ENCODE measurements at regions not wholly inside any gene's neighbourhood (a gene's known extent, or its start where the extent isn't known, plus 50 kb on each side); places are given as distances from the start of the nearest gene placed in this dataset.

DNA sequence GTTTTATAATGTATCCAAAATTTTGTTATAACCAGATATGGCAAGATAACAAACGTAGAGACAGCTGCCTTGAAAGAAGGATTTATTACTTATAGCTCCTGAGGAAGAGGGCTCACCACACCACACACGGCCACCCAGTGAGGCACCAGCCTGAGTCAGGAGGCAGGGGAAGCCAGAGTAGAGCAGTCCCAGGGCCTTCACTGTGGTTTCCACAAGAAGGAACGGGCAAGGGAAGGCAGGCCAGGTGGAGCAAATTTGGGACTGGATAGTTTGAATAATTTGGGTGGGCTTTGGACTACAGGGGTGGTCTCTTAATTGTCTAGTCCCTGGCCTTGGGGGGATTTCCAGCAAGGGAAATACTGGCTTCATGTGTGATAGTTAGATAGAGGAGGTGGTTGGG, 72.5 kb downstream of the RRAGC start:
- H3K4me1 ChIP-seq (ENCODE audit: insufficient read depth, low read length, poor library complexity, severe bottlenecking), result no peaks in the 10 kb centered on the region
- ChIA-PET POLR2A (no interaction called here), CTCF (ENCODE audit: unreplicated experiment) (no interaction called here)
- intact Hi-C loops (cut with micrococcal nuclease; ENCODE audit: unreplicated experiment), result no loop called here
- DNase-seq (ENCODE audit: low spot score), result no peak
- no peak overlapping the region for H3K4me3 ChIP-seq (ENCODE audit: low read depth, low read length, poor library complexity, severe bottlenecking)
- no peaks in the 10 kb centered on the region for H3K9me3 ChIP-seq (ENCODE audit: low read length)
- H3K79me2 ChIP-seq (ENCODE audit: insufficient read depth, low read depth, low read length), result no peaks in the 10 kb centered on the region
- TF ChIP-seq, protein P1, sequence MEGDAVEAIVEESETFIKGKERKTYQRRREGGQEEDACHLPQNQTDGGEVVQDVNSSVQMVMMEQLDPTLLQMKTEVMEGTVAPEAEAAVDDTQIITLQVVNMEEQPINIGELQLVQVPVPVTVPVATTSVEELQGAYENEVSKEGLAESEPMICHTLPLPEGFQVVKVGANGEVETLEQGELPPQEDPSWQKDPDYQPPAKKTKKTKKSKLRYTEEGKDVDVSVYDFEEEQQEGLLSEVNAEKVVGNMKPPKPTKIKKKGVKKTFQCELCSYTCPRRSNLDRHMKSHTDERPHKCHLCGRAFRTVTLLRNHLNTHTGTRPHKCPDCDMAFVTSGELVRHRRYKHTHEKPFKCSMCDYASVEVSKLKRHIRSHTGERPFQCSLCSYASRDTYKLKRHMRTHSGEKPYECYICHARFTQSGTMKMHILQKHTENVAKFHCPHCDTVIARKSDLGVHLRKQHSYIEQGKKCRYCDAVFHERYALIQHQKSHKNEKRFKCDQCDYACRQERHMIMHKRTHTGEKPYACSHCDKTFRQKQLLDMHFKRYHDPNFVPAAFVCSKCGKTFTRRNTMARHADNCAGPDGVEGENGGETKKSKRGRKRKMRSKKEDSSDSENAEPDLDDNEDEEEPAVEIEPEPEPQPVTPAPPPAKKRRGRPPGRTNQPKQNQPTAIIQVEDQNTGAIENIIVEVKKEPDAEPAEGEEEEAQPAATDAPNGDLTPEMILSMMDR (conservative IDR thresholded peaks at IDR 0.05; ENCODE audit: low read length), result no peak
- no peak for TF ChIP-seq EZH2phosphoT487 (IDR thresholded peaks at IDR 0.05; ENCODE audit: borderline replicate concordance, low read depth, low read length)
- H3K9me2 ChIP-seq (ENCODE audit: insufficient read depth, low read length), result no peaks in the 10 kb centered on the region
- H3K4me2 ChIP-seq (ENCODE audit: low read length), result no peak overlapping the region
- no peak overlapping the region for H3K27ac ChIP-seq (ENCODE audit: low read depth, low read length, poor library complexity, severe bottlenecking)
- BruUV-seq (replicated peaks), result no TSS peak
- no peaks in the 10 kb centered on the region for H3K36me3 ChIP-seq (ENCODE audit: insufficient read depth, low read length)
- H2AFZ ChIP-seq (ENCODE audit: low read length), result no peak overlapping the region
- H4K20me1 ChIP-seq (ENCODE audit: insufficient read depth, low read length), result no peaks in the 10 kb centered on the region

DNA sequence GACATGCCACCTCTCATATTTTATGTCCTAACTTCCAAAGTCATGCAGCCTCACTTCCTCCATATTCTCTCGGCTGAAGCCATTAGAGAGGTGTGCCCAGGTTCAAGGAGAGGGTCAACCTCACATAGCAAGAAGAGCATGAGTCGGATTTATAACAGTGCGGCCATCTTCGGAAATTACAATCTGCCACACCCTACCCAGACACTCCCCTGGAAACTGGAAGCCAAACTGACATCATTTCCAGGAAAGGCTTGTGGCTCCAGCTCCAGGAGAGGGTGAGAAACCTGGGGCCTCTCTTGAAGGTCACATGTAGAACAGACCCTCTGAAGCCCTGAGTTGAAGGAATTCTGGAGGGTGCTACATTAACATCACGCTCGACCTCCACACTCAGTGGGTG, 73.5 kb downstream of the RRAGC start:
- no peaks in the 10 kb centered on the region for H3K4me1 ChIP-seq (ENCODE audit: insufficient read depth, low read length, poor library complexity, severe bottlenecking)
- no peak for DNase-seq (ENCODE audit: low spot score)
- TF ChIP-seq, protein P1 (conservative IDR thresholded peaks at IDR 0.05; ENCODE audit: low read length), result no peak
- TF ChIP-seq EZH2phosphoT487 (IDR thresholded peaks at IDR 0.05; ENCODE audit: borderline replicate concordance, low read depth, low read length), result no peak
- H3K4me2 ChIP-seq (ENCODE audit: low read length), result no peak overlapping the region
- ChIA-PET CTCF (ENCODE audit: unreplicated experiment) (no interaction called here), POLR2A (no interaction called here)
- H2AFZ ChIP-seq (ENCODE audit: low read length), result no peak overlapping the region
- no peaks in the 10 kb centered on the region for H3K79me2 ChIP-seq (ENCODE audit: insufficient read depth, low read depth, low read length)
- no peaks in the 10 kb centered on the region for H3K9me2 ChIP-seq (ENCODE audit: insufficient read depth, low read length)
- H4K20me1 ChIP-seq (ENCODE audit: insufficient read depth, low read length), result no peaks in the 10 kb centered on the region
- H3K27ac ChIP-seq (ENCODE audit: low read depth, low read length, poor library complexity, severe bottlenecking), result no peak overlapping the region
- no TSS peak for BruUV-seq (replicated peaks)
- H3K4me3 ChIP-seq (ENCODE audit: low read depth, low read length, poor library complexity, severe bottlenecking), result no peak overlapping the region
- H3K9me3 ChIP-seq (ENCODE audit: low read length), result no peaks in the 10 kb centered on the region
- no peaks in the 10 kb centered on the region for H3K36me3 ChIP-seq (ENCODE audit: insufficient read depth, low read length)
- intact Hi-C loops (cut with micrococcal nuclease; ENCODE audit: unreplicated experiment), result no loop called here

DNA sequence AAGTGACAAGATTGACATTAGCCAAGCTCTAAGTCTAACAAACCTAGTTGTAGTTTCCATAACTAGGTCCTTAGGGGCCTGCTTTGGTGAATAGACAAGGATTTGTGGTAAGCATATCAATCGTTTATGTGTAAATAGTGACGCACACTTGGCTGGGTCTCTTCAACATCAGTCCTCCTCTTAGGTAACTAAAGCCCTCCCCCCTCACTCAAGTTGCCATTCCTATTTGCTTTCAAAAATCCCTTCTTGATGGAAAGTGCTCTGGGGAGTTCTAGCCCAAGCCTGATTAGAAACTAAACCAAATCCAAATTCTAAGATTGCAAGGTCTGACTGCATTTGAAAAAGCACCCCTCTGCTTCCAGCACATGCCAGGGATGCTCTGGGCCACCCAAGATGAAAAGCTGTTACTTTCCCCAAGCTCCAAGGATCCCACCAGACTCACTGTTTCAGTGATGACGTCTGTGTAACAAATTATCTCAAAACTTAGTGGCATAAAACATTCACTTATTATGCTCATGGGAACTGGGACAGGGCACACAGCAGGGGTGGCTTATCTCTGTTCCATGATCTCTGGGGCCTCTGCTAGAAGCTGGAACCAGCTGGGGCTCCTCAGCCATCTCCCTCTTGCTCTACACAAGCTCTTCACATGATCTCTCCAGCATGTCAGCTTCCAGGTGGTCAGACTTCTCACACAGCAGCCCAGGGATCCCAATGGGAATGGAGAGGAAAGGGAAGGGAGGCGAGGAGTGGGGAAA, 74.1 kb downstream of the RRAGC start:
- DNase-seq (ENCODE audit: low spot score), result no peak
- H4K20me1 ChIP-seq (ENCODE audit: insufficient read depth, low read length), result no peaks in the 10 kb centered on the region
- BruUV-seq (replicated peaks), result no TSS peak
- intact Hi-C loops (cut with micrococcal nuclease; ENCODE audit: unreplicated experiment), result no loop called here
- CTCF ChIA-PET (ENCODE audit: unreplicated experiment), result no interaction called here
- no peak overlapping the region for H3K4me3 ChIP-seq (ENCODE audit: low read depth, low read length, poor library complexity, severe bottlenecking)
- POLR2A ChIA-PET, result no interaction called here
- no peak for TF ChIP-seq EZH2phosphoT487 (IDR thresholded peaks at IDR 0.05; ENCODE audit: borderline replicate concordance, low read depth, low read length)
- TF ChIP-seq, protein P1 (conservative IDR thresholded peaks at IDR 0.05; ENCODE audit: low read length), result no peak
- H3K4me1 ChIP-seq (ENCODE audit: insufficient read depth, low read length, poor library complexity, severe bottlenecking), result no peaks in the 10 kb centered on the region
- no peaks in the 10 kb centered on the region for H3K36me3 ChIP-seq (ENCODE audit: insufficient read depth, low read length)
- H3K9me3 ChIP-seq (ENCODE audit: low read length), result no peaks in the 10 kb centered on the region
- no peaks in the 10 kb centered on the region for H3K9me2 ChIP-seq (ENCODE audit: insufficient read depth, low read length)
- no peaks in the 10 kb centered on the region for H3K79me2 ChIP-seq (ENCODE audit: insufficient read depth, low read depth, low read length)
- no peak overlapping the region for H3K27ac ChIP-seq (ENCODE audit: low read depth, low read length, poor library complexity, severe bottlenecking)
- no peak overlapping the region for H3K4me2 ChIP-seq (ENCODE audit: low read length)
- H2AFZ ChIP-seq (ENCODE audit: low read length), result no peak overlapping the region
